Activated naive CD8-positive, alpha-beta T cell treated with anti-CD3 and anti-CD28 coated beads, Interleukin-2, amount 10 ng/mL, durations not matched to agents 7 days and 5 days (primary cell): ENCODE measurements at regions not wholly inside any gene's neighbourhood (a gene's known extent, or its start where the extent isn't known, plus 50 kb on each side); places are given as distances from the start of the nearest gene placed in this dataset.

Experiments
- ATAC-seq: fragments of 150-1000 bp; cut with Tn5 transposase; one replicate; pipeline ENCODE4 v1.10.0; 2021; ENCODE audit warnings: low read depth, moderate library complexity
- POLR2A ChIA-PET: fragments of 350-600 bp; sonication (Branson Sonifier 250); formaldehyde crosslinking; loops from one replicate; lab custom pipeline; 2021; ENCODE audit warnings: antibody characterized with exemption; lab: Charles Lee
- DNase-seq: peaks from one replicate; pipeline ENCODE4 v3.0.0; 2021
- H3K27ac Mint-ChIP-seq: one replicate; pipeline ENCODE4 v1.8.0; 2022; ENCODE audit warnings: mild to moderate bottlenecking, mixed read lengths
- H3K27me3 Mint-ChIP-seq: one replicate; pipeline ENCODE4 v1.8.0; 2022; ENCODE audit warnings: mild to moderate bottlenecking, moderate library complexity, mixed read lengths
- H3K36me3 Mint-ChIP-seq: one replicate; pipeline ENCODE4 v1.8.0; 2021; ENCODE audit warnings: mild to moderate bottlenecking, mixed read lengths
- H3K4me1 Mint-ChIP-seq: one replicate; pipeline ENCODE4 v1.8.0; 2021; ENCODE audit warnings: mixed read lengths
- H3K4me3 Mint-ChIP-seq: one replicate; pipeline ENCODE4 v1.8.0; 2022; ENCODE audit warnings: mild to moderate bottlenecking, moderate library complexity, mixed read lengths
- H3K9me3 Mint-ChIP-seq: one replicate; pipeline ENCODE4 v1.8.0; 2021; ENCODE audit warnings: mixed read lengths

- Mint-ChIP-seq H3K27ac (no peak overlapping the region), H3K36me3 (no peaks in the 10 kb centered on the region), H3K4me3 (no peak overlapping the region), H3K9me3 (no peaks in the 10 kb centered on the region), H3K4me1 (no peaks in the 10 kb centered on the region), H3K27me3 (peaks cover 3% of the 10 kb centered on the region)
- POLR2A ChIA-PET: no interaction called here
- DNase-seq (no peak), ATAC-seq (no peak)
Measured at GRCh38 chr12:127393465-127393864, 873.5 kb upstream of the TMEM132C start.

GRCh38 chr12:127393896-127394295, 873.1 kb upstream of the TMEM132C start:
- H3K36me3 Mint-ChIP-seq: no peaks in the 10 kb centered on the region
- no peak for ATAC-seq
- H3K4me3 Mint-ChIP-seq: no peak overlapping the region
- H3K27me3 Mint-ChIP-seq: peaks cover 3% of the 10 kb centered on the region
- no peak overlapping the region for H3K27ac Mint-ChIP-seq
- no peaks in the 10 kb centered on the region for H3K4me1 Mint-ChIP-seq
- no peak for DNase-seq
- no peaks in the 10 kb centered on the region for H3K9me3 Mint-ChIP-seq
- POLR2A ChIA-PET: no interaction called here

GRCh38 chr12:127396734-127397133, 870.2 kb upstream of the TMEM132C start:
- POLR2A ChIA-PET: no interaction called here
- H3K9me3 Mint-ChIP-seq: no peaks in the 10 kb centered on the region

GRCh38 chr12:127398016-127398710, 868.8 kb upstream of the TMEM132C start:
- Mint-ChIP-seq H3K4me3 (no peak overlapping the region), H3K9me3 (no peaks in the 10 kb centered on the region), H3K27ac (no peak overlapping the region), H3K4me1 (no peaks in the 10 kb centered on the region), H3K27me3 (peaks cover 3% of the 10 kb centered on the region), H3K36me3 (no peaks in the 10 kb centered on the region)
- no peak for DNase-seq
- no peak for ATAC-seq
- POLR2A ChIA-PET: no interaction called here

More at GRCh38 chr12:127396734-127397133, 870.2 kb upstream of the TMEM132C start:
- Mint-ChIP-seq H3K4me1 (no peaks in the 10 kb centered on the region), H3K36me3 (no peaks in the 10 kb centered on the region), H3K27me3 (peaks cover 3% of the 10 kb centered on the region), H3K4me3 (no peak overlapping the region), H3K27ac (no peak overlapping the region)
- DNase-seq: no peak
- ATAC-seq: no peak

- ATAC-seq: no peak
- no peaks in the 10 kb centered on the region for H3K9me3 Mint-ChIP-seq
- DNase-seq: no peak
- POLR2A ChIA-PET: no interaction called here
- H3K36me3 Mint-ChIP-seq: no peaks in the 10 kb centered on the region
- no peak overlapping the region for H3K4me3 Mint-ChIP-seq
- H3K4me1 Mint-ChIP-seq: no peaks in the 10 kb centered on the region
- H3K27me3 Mint-ChIP-seq: peaks cover 3% of the 10 kb centered on the region
- no peak overlapping the region for H3K27ac Mint-ChIP-seq
Measured at GRCh38 chr12:127399451-127399850, 867.5 kb upstream of the TMEM132C start.

GRCh38 chr12:127400221-127400620, 866.7 kb upstream of the TMEM132C start:
- Mint-ChIP-seq H3K4me3 (no peak overlapping the region), H3K36me3 (no peaks in the 10 kb centered on the region), H3K27ac (no peak overlapping the region), H3K4me1 (no peaks in the 10 kb centered on the region), H3K9me3 (no peaks in the 10 kb centered on the region), H3K27me3 (peaks cover 3% of the 10 kb centered on the region)
- no peak for DNase-seq
- POLR2A ChIA-PET: no interaction called here
- ATAC-seq: no peak

GRCh38 chr12:127401005-127401404, 866.0 kb upstream of the TMEM132C start:
- H3K4me1 Mint-ChIP-seq: no peaks in the 10 kb centered on the region
- H3K4me3 Mint-ChIP-seq: no peak overlapping the region
- no peaks in the 10 kb centered on the region for H3K9me3 Mint-ChIP-seq
- peaks cover 3% of the 10 kb centered on the region for H3K27me3 Mint-ChIP-seq
- ATAC-seq (no peak), DNase-seq (no peak)
- H3K36me3 Mint-ChIP-seq: no peaks in the 10 kb centered on the region
- POLR2A ChIA-PET: no interaction called here
- H3K27ac Mint-ChIP-seq: no peak overlapping the region

GRCh38 chr12:127401536-127401935, 865.4 kb upstream of the TMEM132C start:
- Mint-ChIP-seq H3K9me3 (no peaks in the 10 kb centered on the region), H3K36me3 (no peaks in the 10 kb centered on the region)

GRCh38 chr12:127411166-127411915, 855.6 kb upstream of the TMEM132C start:
- no peak for DNase-seq
- Mint-ChIP-seq H3K27me3 (no peaks in the 10 kb centered on the region), H3K4me1 (no peaks in the 10 kb centered on the region), H3K4me3 (no peak overlapping the region), H3K36me3 (no peaks in the 10 kb centered on the region), H3K27ac (no peak overlapping the region), H3K9me3 (peaks cover 1% of the 10 kb centered on the region)
- POLR2A ChIA-PET: no interaction called here
- no peak for ATAC-seq

More at GRCh38 chr12:127401536-127401935, 865.4 kb upstream of the TMEM132C start:
- H3K27ac Mint-ChIP-seq: no peak overlapping the region
- POLR2A ChIA-PET: no interaction called here
- H3K4me1 Mint-ChIP-seq: no peaks in the 10 kb centered on the region
- peaks cover 3% of the 10 kb centered on the region for H3K27me3 Mint-ChIP-seq
- DNase-seq (no peak), ATAC-seq (no peak)
- no peak overlapping the region for H3K4me3 Mint-ChIP-seq

GRCh38 chr12:127411981-127412380, 855.0 kb upstream of the TMEM132C start:
- H3K4me3 Mint-ChIP-seq: no peak overlapping the region
- no peaks in the 10 kb centered on the region for H3K36me3 Mint-ChIP-seq
- ATAC-seq: no peak
- no peaks in the 10 kb centered on the region for H3K27me3 Mint-ChIP-seq
- H3K9me3 Mint-ChIP-seq: peaks cover 2% of the 10 kb centered on the region
- H3K27ac Mint-ChIP-seq: no peak overlapping the region
- H3K4me1 Mint-ChIP-seq: no peaks in the 10 kb centered on the region
- no peak for DNase-seq
- POLR2A ChIA-PET: no interaction called here

GRCh38 chr12:127412866-127413265, 854.1 kb upstream of the TMEM132C start:
- H3K36me3 Mint-ChIP-seq: no peaks in the 10 kb centered on the region
- ATAC-seq (no peak), DNase-seq (no peak)
- no peaks in the 10 kb centered on the region for H3K4me1 Mint-ChIP-seq
- H3K9me3 Mint-ChIP-seq: peaks cover 5% of the 10 kb centered on the region
- no peak overlapping the region for H3K4me3 Mint-ChIP-seq
- POLR2A ChIA-PET: no interaction called here
- H3K27ac Mint-ChIP-seq: no peak overlapping the region
- H3K27me3 Mint-ChIP-seq: no peaks in the 10 kb centered on the region

GRCh38 chr12:127414186-127414585, 852.8 kb upstream of the TMEM132C start:
- ATAC-seq (no peak), DNase-seq (no peak)
- Mint-ChIP-seq H3K4me3 (no peak overlapping the region), H3K27ac (no peak overlapping the region), H3K4me1 (no peaks in the 10 kb centered on the region), H3K9me3 (peaks cover 10% of the 10 kb centered on the region), H3K27me3 (no peaks in the 10 kb centered on the region), H3K36me3 (no peaks in the 10 kb centered on the region)
- POLR2A ChIA-PET: no interaction called here

- Mint-ChIP-seq H3K27ac (no peak overlapping the region), H3K4me3 (no peak overlapping the region), H3K36me3 (no peaks in the 10 kb centered on the region), H3K4me1 (no peaks in the 10 kb centered on the region), H3K9me3 (peaks cover 10% of the 10 kb centered on the region), H3K27me3 (no peaks in the 10 kb centered on the region)
- DNase-seq (no peak), ATAC-seq (no peak)
- POLR2A ChIA-PET: no interaction called here
Measured at GRCh38 chr12:127414636-127415035, 852.3 kb upstream of the TMEM132C start.

GRCh38 chr12:127416796-127417195, 850.2 kb upstream of the TMEM132C start:
- H3K9me3 Mint-ChIP-seq: peaks cover 13% of the 10 kb centered on the region
- no peaks in the 10 kb centered on the region for H3K4me1 Mint-ChIP-seq
- no peak overlapping the region for H3K4me3 Mint-ChIP-seq
- POLR2A ChIA-PET: no interaction called here
- no peaks in the 10 kb centered on the region for H3K27me3 Mint-ChIP-seq
- ATAC-seq (no peak), DNase-seq (no peak)
- no peak overlapping the region for H3K27ac Mint-ChIP-seq
- H3K36me3 Mint-ChIP-seq: no peaks in the 10 kb centered on the region
